Peyer's patch (tissue), 4 donors: ENCODE measurements at regions not wholly inside any gene's neighbourhood (a gene's known extent, or its start where the extent isn't known, plus 50 kb on each side); places are given as distances from the start of the nearest gene placed in this dataset.

Experiments used
- DNase-seq, 3 donors: peaks; one replicate each; pipeline ENCODE4 v3.0.0-alpha.2; 2017 to 2019
- H3K27ac ChIP-seq, 4 donors: fragments of 200-600 bp; sonication (generic); one replicate each; pipeline ENCODE4 v1.5.1; 2016 to 2019
- H3K27me3 ChIP-seq, 2 donors: fragments of 200-600 bp; sonication (generic); one replicate each; pipeline ENCODE4 v1.5.1; 2019
- H3K36me3 ChIP-seq, 3 donors: fragments of 200-600 bp; sonication (generic); one replicate each; pipeline ENCODE4 v1.5.1; 2016 to 2019
- H3K4me1 ChIP-seq, 4 donors: fragments of 200-600 bp; sonication (generic); one replicate each; pipeline ENCODE4 v1.5.1; 2016 to 2019
- H3K4me3 ChIP-seq, 4 donors: fragments of 200-600 bp; sonication (generic); 1 replicate in 3 of 4; 2 replicates in 1 of 4; pipeline ENCODE4 v1.5.1; 2016 to 2019; ENCODE audit warnings: mild to moderate bottlenecking in 1 of 4
- H3K9me3 ChIP-seq, 4 donors: fragments of 200-600 bp; sonication (generic); one replicate each; pipeline ENCODE4 v1.5.1; 2016 to 2019; ENCODE audit warnings: mild to moderate bottlenecking in 1 of 4
- POLR2A ChIP-seq, 2 donors: fragments of 450-650 bp; IDR thresholded peaks; one replicate each; pipeline ENCODE4 v1.5.1; 2017; ENCODE audit warnings: antibody characterized with exemption in 2 of 2, mild to moderate bottlenecking in 2 of 2, moderate library complexity in 2 of 2
- TF ChIP-seq, protein P1 (sequence below), 6 experiments: fragments of 450-650 bp in 4 of 6; fragments of 200-600 bp in 2 of 6; sonication (generic) in 1 of 6; IDR thresholded peaks; one replicate each; pipeline ENCODE4 v1.5.1; 2017 to 2019; ENCODE audit warnings: antibody characterized with exemption in 6 of 6, mild to moderate bottlenecking in 3 of 6, moderate library complexity in 1 of 6

DNA sequence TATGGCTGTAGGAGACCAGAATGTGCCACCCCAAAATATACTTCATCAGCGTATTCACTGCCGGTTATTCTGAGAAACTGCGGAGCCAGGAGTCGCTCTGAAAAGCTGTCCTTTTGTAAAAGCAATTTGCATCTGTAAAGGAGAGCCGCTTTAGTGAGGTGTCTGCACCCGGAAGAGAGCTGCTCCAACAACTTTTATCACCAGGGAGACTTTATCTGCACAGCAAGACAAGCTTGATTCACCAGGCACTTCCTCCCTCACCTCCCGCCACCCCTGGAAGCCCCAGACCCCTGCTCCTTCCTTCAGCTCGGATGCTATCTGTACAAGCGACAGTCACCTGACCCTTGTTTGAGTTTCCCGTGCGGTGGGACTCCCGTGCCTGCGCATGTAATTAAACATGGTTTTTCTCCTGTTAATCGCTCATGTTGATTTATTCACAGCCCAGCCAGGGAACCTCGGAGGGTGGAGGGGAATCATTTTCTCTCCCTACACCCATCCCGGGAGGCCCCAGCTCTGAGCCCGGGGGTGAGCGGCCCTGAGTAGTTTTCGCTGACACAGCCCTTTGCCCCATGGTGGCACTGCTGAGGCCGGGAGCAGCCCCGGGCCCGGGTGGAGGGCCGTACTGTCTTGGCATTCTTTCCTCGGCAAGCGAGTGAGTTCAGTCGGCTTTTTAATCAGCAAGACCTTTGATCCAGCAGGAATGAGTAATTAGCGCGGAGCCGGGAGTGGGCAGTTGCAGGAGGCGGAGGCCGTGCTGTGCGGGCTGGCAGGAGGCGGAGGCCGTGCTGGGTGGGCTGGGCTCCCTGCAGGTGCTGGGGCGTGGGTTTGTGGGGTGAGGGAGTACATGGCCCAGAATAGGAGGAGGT is 222.7 kb upstream of the CIBAR2 start:
- peaks cover 0 to 36% (median 6%) of the 10 kb centered on the region in 4 donors for H3K4me1 ChIP-seq
- peak in 2 of 3 donors; percentile 85 to 92 for DNase-seq
- H3K27ac ChIP-seq, result peak overlapping the region in 3 of 4 donors; percentile 56 to 91 (median 90)
- peak overlapping the region in 2 of 4 donors; percentile 25 to 34 for H3K4me3 ChIP-seq
- TF ChIP-seq, protein P1, sequence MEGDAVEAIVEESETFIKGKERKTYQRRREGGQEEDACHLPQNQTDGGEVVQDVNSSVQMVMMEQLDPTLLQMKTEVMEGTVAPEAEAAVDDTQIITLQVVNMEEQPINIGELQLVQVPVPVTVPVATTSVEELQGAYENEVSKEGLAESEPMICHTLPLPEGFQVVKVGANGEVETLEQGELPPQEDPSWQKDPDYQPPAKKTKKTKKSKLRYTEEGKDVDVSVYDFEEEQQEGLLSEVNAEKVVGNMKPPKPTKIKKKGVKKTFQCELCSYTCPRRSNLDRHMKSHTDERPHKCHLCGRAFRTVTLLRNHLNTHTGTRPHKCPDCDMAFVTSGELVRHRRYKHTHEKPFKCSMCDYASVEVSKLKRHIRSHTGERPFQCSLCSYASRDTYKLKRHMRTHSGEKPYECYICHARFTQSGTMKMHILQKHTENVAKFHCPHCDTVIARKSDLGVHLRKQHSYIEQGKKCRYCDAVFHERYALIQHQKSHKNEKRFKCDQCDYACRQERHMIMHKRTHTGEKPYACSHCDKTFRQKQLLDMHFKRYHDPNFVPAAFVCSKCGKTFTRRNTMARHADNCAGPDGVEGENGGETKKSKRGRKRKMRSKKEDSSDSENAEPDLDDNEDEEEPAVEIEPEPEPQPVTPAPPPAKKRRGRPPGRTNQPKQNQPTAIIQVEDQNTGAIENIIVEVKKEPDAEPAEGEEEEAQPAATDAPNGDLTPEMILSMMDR (IDR thresholded peaks at IDR 0.05), result peak in 1 of 6 experiments; percentile 5
- peak; percentile 34 to 38 for TF ChIP-seq POLR2A (IDR thresholded peaks at IDR 0.05)
- no peaks in the 10 kb centered on the region for H3K9me3 ChIP-seq
- no peaks in the 10 kb centered on the region for H3K36me3 ChIP-seq
- no peaks in the 10 kb centered on the region for H3K27me3 ChIP-seq

DNA sequence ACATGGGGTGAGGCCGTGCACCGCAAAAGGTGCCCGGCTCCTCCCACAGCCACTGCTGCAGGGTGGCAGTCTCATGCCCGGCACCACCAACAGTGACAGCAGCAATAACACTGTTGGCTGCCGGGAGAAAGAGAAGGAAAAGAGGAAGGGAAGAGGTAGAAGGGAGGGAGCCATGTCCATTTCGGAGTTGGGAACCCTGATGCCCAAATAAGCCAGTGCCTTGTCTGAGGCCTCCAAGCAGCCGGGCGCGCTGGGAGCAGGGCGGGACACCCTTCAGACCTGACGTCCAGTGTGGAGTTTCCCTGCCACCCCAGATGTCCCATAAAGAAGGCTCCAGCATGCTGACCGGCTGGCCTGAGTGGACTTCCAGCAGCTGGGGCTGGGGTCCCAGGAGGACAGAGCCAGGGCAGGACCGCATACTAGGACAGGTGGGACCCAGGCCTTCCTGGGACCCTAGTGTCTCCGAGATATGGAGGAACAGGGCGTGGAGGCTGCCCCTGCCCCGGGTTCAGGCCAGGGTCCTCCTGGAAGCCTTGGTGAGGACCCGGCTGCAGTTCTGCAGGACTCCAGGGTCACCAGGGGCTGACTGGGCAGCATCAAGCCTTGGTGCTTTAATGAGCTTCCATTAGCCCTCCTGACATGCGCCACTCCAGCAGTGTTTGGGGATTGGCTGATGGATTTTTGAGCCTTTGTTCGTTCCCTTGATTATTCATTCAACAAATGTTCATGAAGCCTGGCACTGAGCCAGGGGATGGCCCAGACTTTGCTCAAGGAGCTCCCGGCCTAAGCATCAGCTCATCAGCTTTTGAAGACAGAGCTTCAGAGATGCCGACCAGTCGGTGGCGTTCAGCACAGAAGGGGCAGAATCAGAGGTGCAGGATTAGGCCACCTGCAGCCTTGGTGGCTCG is 223.6 kb upstream of the CIBAR2 start:
- Histone ChIP-seq H3K27me3 (no peaks in the 10 kb centered on the region), H3K4me1 (peaks cover 0 to 27% (median 3%) of the 10 kb centered on the region in 4 donors), H3K27ac (peak overlapping the region in 3 of 4 donors; percentile 56 to 91 (median 90)), H3K9me3 (no peaks in the 10 kb centered on the region), H3K4me3 (peak overlapping the region in 2 of 4 donors; percentile 5 to 34), H3K36me3 (no peaks in the 10 kb centered on the region)
- TF ChIP-seq POLR2A (IDR thresholded peaks at IDR 0.05), result no peak
- peak; percentile 22 to 85 (median 81) for DNase-seq

DNA sequence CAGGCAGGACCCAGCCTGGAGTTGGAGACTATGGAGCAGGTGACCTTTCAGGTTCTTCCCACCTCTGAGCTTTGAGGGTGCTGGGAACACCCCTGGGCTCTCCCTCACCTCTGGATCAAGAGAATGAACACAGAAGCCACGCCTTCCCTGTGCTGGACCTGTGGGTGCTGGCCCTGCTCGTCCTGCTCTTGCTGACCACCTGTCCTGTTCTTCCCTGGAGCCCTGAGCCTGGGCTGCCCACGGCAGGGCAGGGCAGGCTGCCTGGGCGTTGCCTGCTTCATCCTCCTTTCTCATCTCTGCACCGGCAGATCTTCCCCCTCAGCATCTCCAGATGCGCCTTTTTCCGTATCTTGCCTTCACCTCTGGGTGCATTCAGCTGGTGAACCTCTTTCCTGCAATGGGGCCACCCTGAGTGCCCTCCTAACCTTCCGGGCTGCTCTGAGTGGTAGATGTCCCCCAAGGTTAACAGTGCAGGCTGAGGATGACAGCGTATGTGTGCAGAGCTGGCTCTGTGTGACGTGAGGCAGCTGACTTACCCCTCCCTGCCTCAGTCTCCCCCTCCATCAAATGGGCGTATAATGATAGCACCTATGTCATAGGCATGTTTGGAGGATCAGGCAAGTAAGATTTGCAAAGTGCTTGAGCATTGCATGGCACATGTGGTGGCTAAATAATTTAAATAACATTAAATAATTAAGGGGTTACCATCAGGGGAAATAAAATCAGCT is 225.8 kb upstream of the CIBAR2 start:
- TF ChIP-seq, protein P1 (IDR thresholded peaks at IDR 0.05), result no peak
- TF ChIP-seq POLR2A (IDR thresholded peaks at IDR 0.05), result no peak
- Histone ChIP-seq H3K9me3 (no peaks in the 10 kb centered on the region), H3K4me1 (peaks cover 0 to 21% (median 3%) of the 10 kb centered on the region in 4 donors), H3K27ac (no peak overlapping the region), H3K36me3 (no peaks in the 10 kb centered on the region), H3K27me3 (no peaks in the 10 kb centered on the region), H3K4me3 (no peak overlapping the region)
- DNase-seq, result no peak

DNA sequence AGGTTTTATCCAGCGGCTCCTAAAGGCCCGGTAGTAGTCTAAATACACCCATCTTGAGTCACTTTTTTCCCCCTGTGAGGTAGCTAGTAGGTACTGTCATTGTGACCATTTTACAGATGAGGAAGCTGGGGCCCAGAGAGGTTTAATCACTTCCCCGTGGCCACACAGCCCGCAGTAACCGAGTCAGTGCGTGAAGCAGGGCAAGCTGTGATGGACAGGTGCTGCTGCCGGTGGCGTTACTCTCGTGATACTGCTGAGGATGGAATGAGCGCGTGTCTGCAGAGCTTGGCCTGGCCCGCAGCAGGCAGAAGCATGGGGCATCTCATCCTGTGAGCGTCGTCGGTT is 226.3 kb upstream of the CIBAR2 start:
- H3K4me1 ChIP-seq, result peaks cover 0 to 21% (median 3%) of the 10 kb centered on the region in 4 donors
- no peak overlapping the region for H3K4me3 ChIP-seq
- no peaks in the 10 kb centered on the region for H3K36me3 ChIP-seq
- TF ChIP-seq POLR2A (IDR thresholded peaks at IDR 0.05), result no peak
- TF ChIP-seq, protein P1 (IDR thresholded peaks at IDR 0.05), result no peak
- no peaks in the 10 kb centered on the region for H3K9me3 ChIP-seq
- H3K27ac ChIP-seq, result no peak overlapping the region
- no peak for DNase-seq
- no peaks in the 10 kb centered on the region for H3K27me3 ChIP-seq

DNA sequence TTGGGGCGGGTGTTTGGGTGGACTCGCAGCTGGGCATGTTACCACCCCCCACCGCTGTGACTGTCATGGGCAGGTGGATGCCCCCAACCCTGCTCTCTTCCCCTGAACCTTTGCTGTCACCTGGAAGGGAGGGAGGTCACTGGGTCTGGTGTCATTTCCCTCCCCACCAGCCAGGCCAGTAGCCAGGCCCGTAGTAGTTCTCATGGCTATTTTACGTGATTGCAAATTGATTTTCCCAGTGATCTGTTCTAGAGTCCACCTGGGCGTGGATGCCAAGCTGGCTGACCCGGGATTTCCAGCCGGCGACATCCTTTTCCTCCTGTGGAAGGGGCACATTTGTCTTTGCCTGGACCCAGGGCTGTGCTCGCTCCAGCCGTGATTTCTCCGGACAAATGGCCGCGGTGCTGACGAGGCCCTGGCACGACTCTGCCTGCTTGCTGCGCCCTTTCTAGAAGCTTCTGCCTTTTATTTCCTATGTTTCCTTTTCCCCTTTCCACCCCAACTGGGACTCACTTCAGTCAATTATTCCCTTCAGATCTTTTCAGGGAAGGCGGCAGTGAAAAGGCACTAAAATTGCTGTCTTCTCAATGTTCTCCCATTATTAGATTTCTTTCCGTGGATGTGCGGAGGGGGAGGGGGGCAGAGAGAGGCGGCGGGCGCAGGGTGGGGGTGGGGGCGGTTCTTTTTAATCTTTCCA is 226.9 kb upstream of the CIBAR2 start:
- no peaks in the 10 kb centered on the region for H3K27me3 ChIP-seq
- H3K4me1 ChIP-seq, result peaks cover 0 to 21% (median 3%) of the 10 kb centered on the region in 4 donors
- TF ChIP-seq, protein P1 (IDR thresholded peaks at IDR 0.05), result no peak
- TF ChIP-seq POLR2A (IDR thresholded peaks at IDR 0.05), result no peak
- DNase-seq, result no peak
- no peak overlapping the region for H3K27ac ChIP-seq
- no peak overlapping the region for H3K4me3 ChIP-seq
- H3K36me3 ChIP-seq, result no peaks in the 10 kb centered on the region
- no peaks in the 10 kb centered on the region for H3K9me3 ChIP-seq
